ENCODE measurements at regions not wholly inside any gene's neighbourhood (a gene's known extent, or its start where the extent isn't known, plus 50 kb on each side); places are given as distances from the start of the nearest gene placed in this dataset.

GRCh38 chr6:67391955-67392354 lies 1243.1 kb upstream of the ADGRB3 start:
- no peaks in the 10 kb centered on the region for H3K4me1 ChIP-seq
- H3K9me3 ChIP-seq (replicated peaks): peaks cover 13% of the 10 kb centered on the region
- DNase-seq: no peak
- no peak overlapping the region for H3K27ac ChIP-seq (replicated peaks)
- intact Hi-C loops (cut with micrococcal nuclease): no loop called here
- no peak overlapping the region for H3K4me3 ChIP-seq
- no peaks in the 10 kb centered on the region for H3K27me3 ChIP-seq (ENCODE audit: low read depth)
- TF ChIP-seq, protein P1, sequence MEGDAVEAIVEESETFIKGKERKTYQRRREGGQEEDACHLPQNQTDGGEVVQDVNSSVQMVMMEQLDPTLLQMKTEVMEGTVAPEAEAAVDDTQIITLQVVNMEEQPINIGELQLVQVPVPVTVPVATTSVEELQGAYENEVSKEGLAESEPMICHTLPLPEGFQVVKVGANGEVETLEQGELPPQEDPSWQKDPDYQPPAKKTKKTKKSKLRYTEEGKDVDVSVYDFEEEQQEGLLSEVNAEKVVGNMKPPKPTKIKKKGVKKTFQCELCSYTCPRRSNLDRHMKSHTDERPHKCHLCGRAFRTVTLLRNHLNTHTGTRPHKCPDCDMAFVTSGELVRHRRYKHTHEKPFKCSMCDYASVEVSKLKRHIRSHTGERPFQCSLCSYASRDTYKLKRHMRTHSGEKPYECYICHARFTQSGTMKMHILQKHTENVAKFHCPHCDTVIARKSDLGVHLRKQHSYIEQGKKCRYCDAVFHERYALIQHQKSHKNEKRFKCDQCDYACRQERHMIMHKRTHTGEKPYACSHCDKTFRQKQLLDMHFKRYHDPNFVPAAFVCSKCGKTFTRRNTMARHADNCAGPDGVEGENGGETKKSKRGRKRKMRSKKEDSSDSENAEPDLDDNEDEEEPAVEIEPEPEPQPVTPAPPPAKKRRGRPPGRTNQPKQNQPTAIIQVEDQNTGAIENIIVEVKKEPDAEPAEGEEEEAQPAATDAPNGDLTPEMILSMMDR (IDR thresholded peaks at IDR 0.05; ENCODE audit: borderline replicate concordance): no peak
- H3K36me3 ChIP-seq: no peaks in the 10 kb centered on the region

GRCh38 chr6:67369679-67370078 lies 1265.4 kb upstream of the ADGRB3 start:
- Histone ChIP-seq H3K9me3 (replicated peaks) (no peaks in the 10 kb centered on the region), H3K4me1 (no peaks in the 10 kb centered on the region), H3K36me3 (no peaks in the 10 kb centered on the region), H3K27ac (replicated peaks) (no peak overlapping the region), H3K27me3 (ENCODE audit: low read depth) (no peaks in the 10 kb centered on the region), H3K4me3 (no peak overlapping the region)
- TF ChIP-seq, protein P1 (IDR thresholded peaks at IDR 0.05; ENCODE audit: borderline replicate concordance): no peak
- no peak for DNase-seq
- intact Hi-C loops (cut with micrococcal nuclease): no loop called here

DNA sequence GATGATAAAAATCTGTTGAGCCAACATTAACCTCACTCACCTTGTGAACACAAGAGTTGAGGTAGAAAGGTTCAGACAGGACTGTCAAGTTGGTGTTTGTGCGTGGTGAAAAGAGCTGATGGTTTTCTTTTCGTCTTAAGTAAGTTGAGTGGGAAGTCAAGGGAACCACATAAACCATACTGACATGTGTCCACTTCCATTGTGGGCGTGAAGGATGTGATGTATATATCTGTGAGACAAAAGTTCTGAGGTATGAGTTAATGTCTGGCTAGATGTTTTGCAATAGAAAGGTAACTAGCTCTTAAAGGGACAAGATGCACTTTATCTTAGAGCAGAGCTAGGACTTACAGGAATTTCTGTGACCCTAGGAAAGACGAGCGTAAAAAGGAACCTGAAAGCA lies 1272.1 kb upstream of the ADGRB3 start:
- H3K4me3 ChIP-seq: no peak overlapping the region
- H3K36me3 ChIP-seq: no peaks in the 10 kb centered on the region
- TF ChIP-seq, protein P1 (IDR thresholded peaks at IDR 0.05; ENCODE audit: borderline replicate concordance): no peak
- H3K27me3 ChIP-seq (ENCODE audit: low read depth): no peaks in the 10 kb centered on the region
- DNase-seq: no peak
- H3K9me3 ChIP-seq (replicated peaks): peaks cover 10% of the 10 kb centered on the region
- no peak overlapping the region for H3K27ac ChIP-seq (replicated peaks)
- H3K4me1 ChIP-seq: no peaks in the 10 kb centered on the region
- intact Hi-C loops (cut with micrococcal nuclease): no loop called here

DNA sequence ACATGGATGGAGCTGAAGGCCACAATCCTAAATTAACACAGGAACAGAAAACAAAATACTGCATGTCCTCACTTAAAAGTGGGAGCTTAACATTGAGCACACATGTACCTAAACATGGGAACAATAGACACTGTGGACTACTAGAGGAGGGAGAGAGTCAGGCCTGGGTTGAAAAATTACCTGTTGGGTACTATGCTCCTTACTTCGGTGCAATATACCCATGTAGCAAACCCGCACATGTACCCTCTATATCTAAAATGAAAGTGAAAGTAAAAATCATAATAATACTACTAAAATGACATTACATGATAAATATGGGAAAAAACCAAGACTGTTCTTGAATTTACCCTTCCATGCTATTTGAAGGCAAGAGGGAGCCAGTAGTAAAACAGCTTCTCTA lies 1273.8 kb upstream of the ADGRB3 start:
- H3K9me3 ChIP-seq (replicated peaks): peaks cover 10% of the 10 kb centered on the region
- TF ChIP-seq, protein P1 (IDR thresholded peaks at IDR 0.05; ENCODE audit: borderline replicate concordance): no peak
- no peaks in the 10 kb centered on the region for H3K36me3 ChIP-seq
- no peaks in the 10 kb centered on the region for H3K4me1 ChIP-seq
- no peak overlapping the region for H3K4me3 ChIP-seq
- H3K27ac ChIP-seq (replicated peaks): no peak overlapping the region
- DNase-seq: no peak
- no peaks in the 10 kb centered on the region for H3K27me3 ChIP-seq (ENCODE audit: low read depth)
- intact Hi-C loops (cut with micrococcal nuclease): no loop called here

DNA sequence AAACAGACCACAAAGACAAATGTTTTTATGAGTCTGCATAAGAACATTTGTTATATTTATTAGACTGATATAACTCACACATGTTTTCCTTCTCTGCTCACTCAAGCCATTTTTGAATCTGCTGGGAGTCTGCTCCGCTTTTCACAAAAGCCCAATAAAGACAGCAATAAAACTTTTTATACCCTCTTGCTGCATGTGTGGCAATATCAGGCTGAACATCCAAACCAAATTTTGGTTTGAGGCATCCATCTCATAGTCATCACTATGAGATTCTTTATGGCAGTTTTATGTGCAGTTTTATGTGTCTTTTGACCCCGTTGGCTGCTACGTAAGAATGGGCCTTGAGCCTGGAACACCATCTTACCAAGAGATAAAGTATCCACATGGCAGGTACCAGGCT lies 1276.8 kb upstream of the ADGRB3 start:
- Histone ChIP-seq H3K27me3 (ENCODE audit: low read depth) (no peaks in the 10 kb centered on the region), H3K4me1 (no peaks in the 10 kb centered on the region), H3K36me3 (no peaks in the 10 kb centered on the region), H3K9me3 (replicated peaks) (peaks cover under 1% of the 10 kb centered on the region), H3K4me3 (no peak overlapping the region), H3K27ac (replicated peaks) (no peak overlapping the region)
- TF ChIP-seq, protein P1 (IDR thresholded peaks at IDR 0.05; ENCODE audit: borderline replicate concordance): no peak
- intact Hi-C loops (cut with micrococcal nuclease): no loop called here
- no peak for DNase-seq

DNA sequence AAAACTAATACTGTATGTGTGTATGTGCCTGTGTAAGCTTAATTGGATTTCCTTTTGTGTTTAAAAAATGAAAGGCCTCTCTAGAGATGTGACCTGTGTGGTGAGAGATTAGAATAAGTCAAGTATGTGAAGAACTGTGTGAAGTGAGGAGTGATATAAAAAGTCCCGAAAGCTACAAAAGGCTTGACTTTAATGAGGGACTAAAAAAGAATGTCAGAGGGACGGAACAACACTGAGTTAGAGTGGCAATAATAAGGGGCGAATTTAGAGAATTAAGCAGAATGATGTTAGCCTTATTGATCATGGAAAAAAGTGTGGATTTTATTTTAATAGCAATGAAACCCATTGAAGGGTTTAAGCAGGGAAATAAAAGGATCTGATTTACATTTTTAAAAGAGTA lies 1281.2 kb upstream of the ADGRB3 start:
- TF ChIP-seq, protein P1 (IDR thresholded peaks at IDR 0.05; ENCODE audit: borderline replicate concordance): no peak
- no peak for DNase-seq
- H3K9me3 ChIP-seq (replicated peaks): no peaks in the 10 kb centered on the region
- no peaks in the 10 kb centered on the region for H3K36me3 ChIP-seq
- no peaks in the 10 kb centered on the region for H3K4me1 ChIP-seq
- no peak overlapping the region for H3K4me3 ChIP-seq
- H3K27me3 ChIP-seq (ENCODE audit: low read depth): no peaks in the 10 kb centered on the region
- intact Hi-C loops (cut with micrococcal nuclease): no loop called here
- no peak overlapping the region for H3K27ac ChIP-seq (replicated peaks)

Measured in left ventricle myocardium inferior (tissue), 1 donor.